Testis (tissue), 2 donors: ENCODE measurements at regions not wholly inside any gene's neighbourhood (a gene's known extent, or its start where the extent isn't known, plus 50 kb on each side); places are given as distances from the start of the nearest gene placed in this dataset.

ENCODE experiments used
- POLR2A ChIP-seq: fragments of 450-650 bp; IDR thresholded peaks from one replicate; pipeline ENCODE4 v1.6.1; 2017; ENCODE audit warnings: antibody characterized with exemption, mild to moderate bottlenecking, moderate library complexity
- TF ChIP-seq, protein P1 (sequence below), 3 experiments: fragments of 450-650 bp in 2 of 3; fragments of 200-600 bp in 1 of 3; sonication (generic) in 1 of 3; IDR thresholded peaks; one replicate each; pipeline ENCODE4 v1.5.1; 2016 to 2019; ENCODE audit warnings: antibody characterized with exemption in 3 of 3, mild to moderate bottlenecking in 2 of 3, moderate library complexity in 1 of 3

DNA sequence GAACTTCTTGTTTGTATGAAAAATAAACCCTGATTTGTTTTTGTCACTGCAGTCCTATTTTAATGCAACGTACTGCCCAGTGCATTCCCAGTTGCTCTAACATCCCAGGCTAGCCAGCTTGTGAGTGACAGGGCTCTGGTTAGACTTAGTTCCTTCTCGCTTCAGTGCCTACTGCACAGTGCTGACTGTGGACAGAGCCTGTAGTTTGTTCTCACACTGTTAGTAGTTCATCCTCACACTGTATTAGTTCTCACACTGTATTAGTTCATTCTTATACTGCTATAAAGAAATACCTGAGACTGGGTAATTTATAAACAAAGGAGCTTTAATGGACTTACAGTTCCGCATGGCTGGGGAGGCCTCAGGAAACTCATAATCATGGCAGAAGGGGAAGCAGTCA, 116.6 kb upstream of the SALL1 start:
- TF ChIP-seq, protein P1, sequence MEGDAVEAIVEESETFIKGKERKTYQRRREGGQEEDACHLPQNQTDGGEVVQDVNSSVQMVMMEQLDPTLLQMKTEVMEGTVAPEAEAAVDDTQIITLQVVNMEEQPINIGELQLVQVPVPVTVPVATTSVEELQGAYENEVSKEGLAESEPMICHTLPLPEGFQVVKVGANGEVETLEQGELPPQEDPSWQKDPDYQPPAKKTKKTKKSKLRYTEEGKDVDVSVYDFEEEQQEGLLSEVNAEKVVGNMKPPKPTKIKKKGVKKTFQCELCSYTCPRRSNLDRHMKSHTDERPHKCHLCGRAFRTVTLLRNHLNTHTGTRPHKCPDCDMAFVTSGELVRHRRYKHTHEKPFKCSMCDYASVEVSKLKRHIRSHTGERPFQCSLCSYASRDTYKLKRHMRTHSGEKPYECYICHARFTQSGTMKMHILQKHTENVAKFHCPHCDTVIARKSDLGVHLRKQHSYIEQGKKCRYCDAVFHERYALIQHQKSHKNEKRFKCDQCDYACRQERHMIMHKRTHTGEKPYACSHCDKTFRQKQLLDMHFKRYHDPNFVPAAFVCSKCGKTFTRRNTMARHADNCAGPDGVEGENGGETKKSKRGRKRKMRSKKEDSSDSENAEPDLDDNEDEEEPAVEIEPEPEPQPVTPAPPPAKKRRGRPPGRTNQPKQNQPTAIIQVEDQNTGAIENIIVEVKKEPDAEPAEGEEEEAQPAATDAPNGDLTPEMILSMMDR (IDR thresholded peaks at IDR 0.05) = no peak
- no peak for TF ChIP-seq POLR2A
